ENCODE measurements at regions not wholly inside any gene's neighbourhood (a gene's known extent, or its start where the extent isn't known, plus 50 kb on each side); places are given as distances from the start of the nearest gene placed in this dataset.

- no peak overlapping the region for H3K4me3 ChIP-seq (ENCODE audit: low read depth, low read length)
- DNase-seq (ENCODE audit: low read depth): no peak
- no peak for TF ChIP-seq CTCF (IDR thresholded peaks at IDR 0.05; ENCODE audit: insufficient read depth, low read depth, low read length, missing control alignments)
Observed at GRCh38 chr2:188134241-188134640, 157.4 kb upstream of the GULP1 start.

GRCh38 chr2:188138313-188138712, 153.4 kb upstream of the GULP1 start:
- H3K4me3 ChIP-seq (ENCODE audit: low read depth, low read length): no peak overlapping the region
- TF ChIP-seq CTCF (IDR thresholded peaks at IDR 0.05; ENCODE audit: insufficient read depth, low read depth, low read length, missing control alignments): no peak
- DNase-seq (ENCODE audit: low read depth): no peak

GRCh38 chr2:188142088-188142487, 149.6 kb upstream of the GULP1 start:
- TF ChIP-seq CTCF (IDR thresholded peaks at IDR 0.05; ENCODE audit: insufficient read depth, low read depth, low read length, missing control alignments): no peak
- DNase-seq (ENCODE audit: low read depth): no peak
- no peak overlapping the region for H3K4me3 ChIP-seq (ENCODE audit: low read depth, low read length)

DNA sequence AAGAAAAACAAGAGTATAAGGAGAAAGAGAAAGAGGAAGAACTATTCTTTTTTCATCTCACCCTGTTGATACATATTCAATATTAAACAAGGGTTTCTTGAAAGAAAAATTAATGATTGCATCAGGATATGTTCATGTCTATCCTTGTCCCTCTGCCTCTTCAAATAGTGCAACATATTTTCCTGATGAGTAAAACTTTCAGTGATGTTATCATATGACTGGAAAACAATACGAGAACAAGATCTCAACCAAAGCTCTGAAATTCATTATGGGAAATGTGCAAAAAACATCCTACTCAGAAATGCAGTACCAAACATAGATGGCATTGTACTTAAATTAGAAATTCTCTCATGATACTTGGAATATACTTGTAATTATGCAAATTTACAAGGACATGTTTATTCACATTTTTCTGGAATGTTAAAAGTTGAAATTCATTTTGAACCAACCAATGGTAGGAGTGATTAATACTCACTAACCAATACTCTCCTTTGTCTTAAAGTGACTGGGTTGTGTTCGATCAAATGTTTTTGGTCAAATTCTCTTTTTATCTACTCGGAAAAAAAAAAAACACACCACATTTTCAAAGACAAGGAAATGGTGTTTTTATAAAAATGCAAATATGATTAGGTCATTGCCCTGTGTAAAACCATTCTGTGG, 148.9 kb upstream of the GULP1 start:
- no peak for DNase-seq (ENCODE audit: low read depth)
- no peak overlapping the region for H3K4me3 ChIP-seq (ENCODE audit: low read depth, low read length)
- no peak for TF ChIP-seq CTCF (IDR thresholded peaks at IDR 0.05; ENCODE audit: insufficient read depth, low read depth, low read length, missing control alignments)

GRCh38 chr2:188145885-188146284, 145.8 kb upstream of the GULP1 start:
- no peak for DNase-seq (ENCODE audit: low read depth)
- TF ChIP-seq CTCF (IDR thresholded peaks at IDR 0.05; ENCODE audit: insufficient read depth, low read depth, low read length, missing control alignments): no peak

GRCh38 chr2:188146888-188147287, 144.8 kb upstream of the GULP1 start:
- H3K4me3 ChIP-seq (ENCODE audit: low read depth, low read length): no peak overlapping the region
- TF ChIP-seq CTCF (IDR thresholded peaks at IDR 0.05; ENCODE audit: insufficient read depth, low read depth, low read length, missing control alignments): no peak
- DNase-seq (ENCODE audit: low read depth): no peak

More at GRCh38 chr2:188145885-188146284, 145.8 kb upstream of the GULP1 start:
- H3K4me3 ChIP-seq (ENCODE audit: low read depth, low read length): no peak overlapping the region

GRCh38 chr2:188151670-188152069, 140.0 kb upstream of the GULP1 start:
- TF ChIP-seq CTCF (IDR thresholded peaks at IDR 0.05; ENCODE audit: insufficient read depth, low read depth, low read length, missing control alignments): no peak
- no peak overlapping the region for H3K4me3 ChIP-seq (ENCODE audit: low read depth, low read length)
- no peak for DNase-seq (ENCODE audit: low read depth)

Measured in GM12865 (cell line).